ENCODE measurements at regions not wholly inside any gene's neighbourhood (a gene's known extent, or its start where the extent isn't known, plus 50 kb on each side); places are given as distances from the start of the nearest gene placed in this dataset.

- TF ChIP-seq CTCF (IDR thresholded peaks at IDR 0.05) (no peak), POLR2AphosphoS5 (IDR thresholded peaks at IDR 0.05) (no peak), EP300 (IDR thresholded peaks at IDR 0.05) (no peak)
These were observed 79.3 kb upstream of the SCN7A start for GRCh38 chr2:166573391-166573790.
